Type B pancreatic cell (in vitro differentiated cells): ENCODE measurements at regions not wholly inside any gene's neighbourhood (a gene's known extent, or its start where the extent isn't known, plus 50 kb on each side); places are given as distances from the start of the nearest gene placed in this dataset.
"Not testable (repeated sequence)": the region's sequence is repeated elsewhere in the genome, so short reads cannot be mapped to it uniquely, and the experiment has no call there.

Experiments used
- DNase-seq: peaks from one replicate; pipeline ENCODE4 v3.0.0; 2021; ENCODE audit warnings: mixed read lengths; ENCODE audit not compliant: unreplicated experiment; ENCODE audit errors: extremely low spot score
- H3K27ac Mint-ChIP-seq: 2 replicates; pipeline ENCODE4 v1.8.0; 2021; ENCODE audit warnings: mild to moderate bottlenecking, mixed read lengths
- H3K27me3 Mint-ChIP-seq: 2 replicates; pipeline ENCODE4 v1.8.0; 2021; ENCODE audit warnings: mixed read lengths
- H3K36me3 Mint-ChIP-seq: 2 replicates; pipeline ENCODE4 v1.8.0; 2021; ENCODE audit warnings: mixed read lengths
- H3K4me1 Mint-ChIP-seq: one replicate; pipeline ENCODE4 v1.8.0; 2021; ENCODE audit warnings: mixed read lengths; ENCODE audit not compliant: unreplicated experiment
- H3K4me3 Mint-ChIP-seq: 2 replicates; pipeline ENCODE4 v1.8.0; 2021; ENCODE audit warnings: mild to moderate bottlenecking, mixed read lengths
- H3K9me3 Mint-ChIP-seq: 2 replicates; pipeline ENCODE4 v1.8.0; 2021; ENCODE audit warnings: mixed read lengths
- CTCF ChIP-seq: fragments of 200-600 bp; sonication (generic); conservative IDR thresholded peaks from 2 replicates; pipeline ENCODE4 v1.5.0; 2021; ENCODE audit warnings: antibody characterized with exemption, mild to moderate bottlenecking

- Mint-ChIP-seq H3K27ac (no peak overlapping the region), H3K36me3 (no peaks in the 10 kb centered on the region), H3K9me3 (no peaks in the 10 kb centered on the region), H3K4me1 (no peaks in the 10 kb centered on the region), H3K4me3 (no peak overlapping the region), H3K27me3 (no peaks in the 10 kb centered on the region)
- no peak for DNase-seq
- no peak for TF ChIP-seq CTCF
Measured at GRCh38 chrX:5305452-5305851, 923.2 kb downstream of the NLGN4X start.

GRCh38 chrX:5295004-5295403, 933.7 kb downstream of the NLGN4X start:
- no peak for TF ChIP-seq CTCF
- no peak overlapping the region for H3K27ac Mint-ChIP-seq
- no peaks in the 10 kb centered on the region for H3K27me3 Mint-ChIP-seq

GRCh38 chrX:5290635-5291034, 938.0 kb downstream of the NLGN4X start:
- Mint-ChIP-seq H3K4me3 (no peak overlapping the region), H3K27me3 (no peaks in the 10 kb centered on the region), H3K4me1 (no peaks in the 10 kb centered on the region), H3K36me3 (no peaks in the 10 kb centered on the region), H3K9me3 (no peaks in the 10 kb centered on the region), H3K27ac (no peak overlapping the region)
- TF ChIP-seq CTCF = no peak
- no peak for DNase-seq

More at GRCh38 chrX:5295004-5295403, 933.7 kb downstream of the NLGN4X start:
- DNase-seq = no peak
- H3K4me3 Mint-ChIP-seq = no peak overlapping the region
- H3K9me3 Mint-ChIP-seq = no peaks in the 10 kb centered on the region
- no peaks in the 10 kb centered on the region for H3K4me1 Mint-ChIP-seq
- no peaks in the 10 kb centered on the region for H3K36me3 Mint-ChIP-seq

- not testable (repeated sequence) for H3K36me3 Mint-ChIP-seq, H3K27ac Mint-ChIP-seq, H3K4me3 Mint-ChIP-seq, DNase-seq, H3K9me3 Mint-ChIP-seq, H3K27me3 Mint-ChIP-seq, H3K4me1 Mint-ChIP-seq
Measured at GRCh38 chrX:5289949-5290348, 938.7 kb downstream of the NLGN4X start.

- no peaks in the 10 kb centered on the region for H3K36me3 Mint-ChIP-seq
- no peaks in the 10 kb centered on the region for H3K27me3 Mint-ChIP-seq
- H3K27ac Mint-ChIP-seq = no peak overlapping the region
- H3K4me1 Mint-ChIP-seq = no peaks in the 10 kb centered on the region
- TF ChIP-seq CTCF = no peak
- DNase-seq = no peak
- H3K4me3 Mint-ChIP-seq = no peak overlapping the region
- H3K9me3 Mint-ChIP-seq = no peaks in the 10 kb centered on the region
Measured at GRCh38 chrX:5278908-5279307, 949.8 kb downstream of the NLGN4X start.

- no peak for TF ChIP-seq CTCF
Measured at GRCh38 chrX:5265324-5265850, 963.3 kb downstream of the NLGN4X start.

More at GRCh38 chrX:5265324-5265850, 963.3 kb downstream of the NLGN4X start:
- no peak for DNase-seq
- no peaks in the 10 kb centered on the region for H3K4me1 Mint-ChIP-seq
- no peaks in the 10 kb centered on the region for H3K9me3 Mint-ChIP-seq
- H3K27ac Mint-ChIP-seq = no peak overlapping the region
- no peak overlapping the region for H3K4me3 Mint-ChIP-seq
- H3K27me3 Mint-ChIP-seq = no peaks in the 10 kb centered on the region
- no peaks in the 10 kb centered on the region for H3K36me3 Mint-ChIP-seq
